ENCODE measurements at regions not wholly inside any gene's neighbourhood (a gene's known extent, or its start where the extent isn't known, plus 50 kb on each side); places are given as distances from the start of the nearest gene placed in this dataset.

- peaks cover 3% of the 10 kb centered on the region for H3K27me3 ChIP-seq (ENCODE audit: control insufficient read depth, insufficient read depth)
- 45% methylated on average over 4 of the region's 4 CpGs for WGBS
- no peak for ATAC-seq
- H3K4me3 ChIP-seq (ENCODE audit: low read length) = no peak overlapping the region
- no peaks in the 10 kb centered on the region for H3K4me1 ChIP-seq (ENCODE audit: control insufficient read depth, insufficient read depth, low read length)
- no peak overlapping the region for H3K27ac ChIP-seq (ENCODE audit: low read length)
- H3K9me3 ChIP-seq (ENCODE audit: control insufficient read depth, low read length) = no peaks in the 10 kb centered on the region
- intact Hi-C loops (cut with DNase I) = loop anchor here in 1 of 4 donors (10.0 kb wide), 1 partner anchor 258 kb away; no protein-coding TSS in a partner anchor
- no peak for DNase-seq
Observed at GRCh38 chr12:108462686-108463085, 52.4 kb upstream of the FICD start.

GRCh38 chr12:108461058-108461660 lies 53.9 kb upstream of the FICD start:
- H3K27ac ChIP-seq (ENCODE audit: low read length) = no peak overlapping the region
- H3K4me1 ChIP-seq (ENCODE audit: control insufficient read depth, insufficient read depth, low read length) = no peaks in the 10 kb centered on the region
- WGBS = 63% methylated on average over 4 of the region's 4 CpGs
- peaks cover 3% of the 10 kb centered on the region for H3K27me3 ChIP-seq (ENCODE audit: control insufficient read depth, insufficient read depth)
- ATAC-seq = no peak
- no peaks in the 10 kb centered on the region for H3K9me3 ChIP-seq (ENCODE audit: control insufficient read depth, low read length)
- DNase-seq = no peak
- intact Hi-C loops (cut with DNase I) = loop anchor here in 1 of 4 donors (10.0 kb wide), 1 partner anchor 256 kb away; no protein-coding TSS in a partner anchor
- H3K4me3 ChIP-seq (ENCODE audit: low read length) = no peak overlapping the region

- Histone ChIP-seq H3K9me3 (ENCODE audit: control insufficient read depth, low read length) (no peaks in the 10 kb centered on the region), H3K4me3 (ENCODE audit: low read length) (no peak overlapping the region), H3K27me3 (ENCODE audit: control insufficient read depth, insufficient read depth) (peaks cover 3% of the 10 kb centered on the region), H3K27ac (ENCODE audit: low read length) (no peak overlapping the region), H3K4me1 (ENCODE audit: control insufficient read depth, insufficient read depth, low read length) (no peaks in the 10 kb centered on the region)
- WGBS = 42% methylated on average over 3 of the region's 3 CpGs
- intact Hi-C loops (cut with DNase I) = loop anchor here in 1 of 4 donors (10.0 kb wide), 1 partner anchor 364 kb away; no protein-coding TSS in a partner anchor
- DNase-seq (no peak), ATAC-seq (no peak)
Observed at GRCh38 chr12:108459149-108459548, 55.9 kb upstream of the FICD start.

GRCh38 chr12:108457734-108458361 lies 57.2 kb upstream of the FICD start:
- Histone ChIP-seq H3K27ac (ENCODE audit: low read length) (no peak overlapping the region), H3K27me3 (ENCODE audit: control insufficient read depth, insufficient read depth) (peaks cover 3% of the 10 kb centered on the region), H3K9me3 (ENCODE audit: control insufficient read depth, low read length) (no peaks in the 10 kb centered on the region), H3K4me1 (ENCODE audit: control insufficient read depth, insufficient read depth, low read length) (no peaks in the 10 kb centered on the region), H3K4me3 (ENCODE audit: low read length) (no peak overlapping the region)
- ATAC-seq (no peak), DNase-seq (no peak)
- 51% methylated on average over 7 of the region's 7 CpGs for WGBS
- intact Hi-C loops (cut with DNase I) = loop anchor here in 1 of 4 donors (10.0 kb wide), 1 partner anchor 363 kb away; no protein-coding TSS in a partner anchor

GRCh38 chr12:108457006-108457733 lies 57.9 kb upstream of the FICD start:
- DNase-seq = no peak
- H3K9me3 ChIP-seq (ENCODE audit: control insufficient read depth, low read length) = no peaks in the 10 kb centered on the region
- peaks cover 3% of the 10 kb centered on the region for H3K27me3 ChIP-seq (ENCODE audit: control insufficient read depth, insufficient read depth)
- peak; percentile 41 to 80 for ATAC-seq
- H3K4me1 ChIP-seq (ENCODE audit: control insufficient read depth, insufficient read depth, low read length) = no peaks in the 10 kb centered on the region
- 49% methylated on average over 4 of the region's 4 CpGs for WGBS
- intact Hi-C loops (cut with DNase I) = loop anchor here in 1 of 4 donors (10.0 kb wide), 1 partner anchor 362 kb away; no protein-coding TSS in a partner anchor
- no peak overlapping the region for H3K4me3 ChIP-seq (ENCODE audit: low read length)
- no peak overlapping the region for H3K27ac ChIP-seq (ENCODE audit: low read length)

GRCh38 chr12:108455706-108456105 lies 59.4 kb upstream of the FICD start:
- Histone ChIP-seq H3K9me3 (ENCODE audit: control insufficient read depth, low read length) (no peaks in the 10 kb centered on the region), H3K4me1 (ENCODE audit: control insufficient read depth, insufficient read depth, low read length) (no peaks in the 10 kb centered on the region), H3K27me3 (ENCODE audit: control insufficient read depth, insufficient read depth) (no peaks in the 10 kb centered on the region), H3K27ac (ENCODE audit: low read length) (no peak overlapping the region), H3K4me3 (ENCODE audit: low read length) (no peak overlapping the region)
- intact Hi-C loops (cut with DNase I) = loop anchor here in 1 of 4 donors (10.0 kb wide), 1 partner anchor 361 kb away; no protein-coding TSS in a partner anchor
- DNase-seq = no peak
- WGBS = 75% methylated on average over 4 of the region's 4 CpGs
- ATAC-seq = no peak

GRCh38 chr12:108454539-108455139 lies 60.4 kb upstream of the FICD start:
- WGBS = 68% methylated on average over 5 of the region's 5 CpGs
- DNase-seq = no peak
- Histone ChIP-seq H3K4me3 (ENCODE audit: low read length) (no peak overlapping the region), H3K4me1 (ENCODE audit: control insufficient read depth, insufficient read depth, low read length) (no peaks in the 10 kb centered on the region), H3K27me3 (ENCODE audit: control insufficient read depth, insufficient read depth) (no peaks in the 10 kb centered on the region), H3K27ac (ENCODE audit: low read length) (no peak overlapping the region), H3K9me3 (ENCODE audit: control insufficient read depth, low read length) (no peaks in the 10 kb centered on the region)
- intact Hi-C loops (cut with DNase I) = loop anchor here in 1 of 4 donors (10.0 kb wide), 1 partner anchor 360 kb away; no protein-coding TSS in a partner anchor
- ATAC-seq = no peak

GRCh38 chr12:108449478-108449877 lies 65.6 kb upstream of the FICD start:
- ATAC-seq (no peak), DNase-seq (no peak)
- intact Hi-C loops (cut with DNase I) = no loop called here
- no peaks in the 10 kb centered on the region for H3K4me1 ChIP-seq (ENCODE audit: control insufficient read depth, insufficient read depth, low read length)
- H3K27ac ChIP-seq (ENCODE audit: low read length) = no peak overlapping the region
- WGBS = 63% methylated on average over 2 of the region's 2 CpGs
- H3K27me3 ChIP-seq (ENCODE audit: control insufficient read depth, insufficient read depth) = no peaks in the 10 kb centered on the region
- H3K9me3 ChIP-seq (ENCODE audit: control insufficient read depth, low read length) = no peaks in the 10 kb centered on the region
- no peak overlapping the region for H3K4me3 ChIP-seq (ENCODE audit: low read length)

- WGBS = 58% methylated on average over 5 of the region's 5 CpGs
- no peak overlapping the region for H3K27ac ChIP-seq (ENCODE audit: low read length)
- DNase-seq (no peak), ATAC-seq (no peak)
- no peaks in the 10 kb centered on the region for H3K9me3 ChIP-seq (ENCODE audit: control insufficient read depth, low read length)
- no peak overlapping the region for H3K4me3 ChIP-seq (ENCODE audit: low read length)
- intact Hi-C loops (cut with DNase I) = no loop called here
- no peaks in the 10 kb centered on the region for H3K4me1 ChIP-seq (ENCODE audit: control insufficient read depth, insufficient read depth, low read length)
- H3K27me3 ChIP-seq (ENCODE audit: control insufficient read depth, insufficient read depth) = no peaks in the 10 kb centered on the region
Observed at GRCh38 chr12:108448246-108448645, 66.8 kb upstream of the FICD start.

- Histone ChIP-seq H3K27ac (ENCODE audit: low read length) (no peak overlapping the region), H3K4me1 (ENCODE audit: control insufficient read depth, insufficient read depth, low read length) (no peaks in the 10 kb centered on the region), H3K27me3 (ENCODE audit: control insufficient read depth, insufficient read depth) (no peaks in the 10 kb centered on the region), H3K4me3 (ENCODE audit: low read length) (no peak overlapping the region), H3K9me3 (ENCODE audit: control insufficient read depth, low read length) (no peaks in the 10 kb centered on the region)
- intact Hi-C loops (cut with DNase I) = no loop called here
- 33% methylated on average over 1 of the region's 1 CpG for WGBS
- DNase-seq = no peak
- ATAC-seq = no peak
Observed at GRCh38 chr12:108447168-108447832, 67.8 kb upstream of the FICD start.
